ENCODE measurements at regions not wholly inside any gene's neighbourhood (a gene's known extent, or its start where the extent isn't known, plus 50 kb on each side); places are given as distances from the start of the nearest gene placed in this dataset.

DNA sequence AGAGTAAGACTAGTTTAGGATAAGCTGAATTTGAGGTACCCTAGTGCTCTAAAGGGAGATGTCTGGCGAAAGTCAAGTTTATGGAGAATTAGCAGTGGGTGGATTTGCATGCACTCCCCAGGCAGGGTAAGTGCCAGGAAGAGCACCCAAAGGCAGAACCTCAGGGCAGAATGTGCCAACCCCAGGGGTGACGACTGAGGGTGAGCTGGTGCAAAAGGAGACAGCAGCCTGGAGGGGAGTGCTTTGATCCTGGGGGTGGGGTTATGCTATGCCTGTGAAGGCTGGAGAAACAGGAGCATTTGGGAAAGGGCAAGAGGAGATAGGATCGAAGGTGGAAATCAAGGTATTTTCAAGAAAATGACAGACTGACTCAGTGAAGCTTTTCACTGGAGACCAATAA lies 208.5 kb upstream of the PDE10A start:
- Histone ChIP-seq H3K27me3 (ENCODE audit: control insufficient read depth in 2 of 2, insufficient read depth in 2 of 2, low read length in 2 of 2) (peaks cover 0 to 6% of the 10 kb centered on the region in 2 donors), H3K4me3 (ENCODE audit: low read length in 2 of 2) (no peak overlapping the region), H3K9me3 (ENCODE audit: control insufficient read depth in 2 of 2, low read length in 2 of 2) (peaks cover 0 to 3% of the 10 kb centered on the region in 2 donors), H3K9ac (ENCODE audit: low read depth in 1 of 2, low read length in 2 of 2) (no peak overlapping the region), H3K36me3 (ENCODE audit: control insufficient read depth in 2 of 2, insufficient read depth in 2 of 2, low read length in 2 of 2) (no peaks in the 10 kb centered on the region), H3K27ac (ENCODE audit: low read depth in 2 of 2, low read length in 2 of 2) (no peak overlapping the region), H3K4me1 (ENCODE audit: control insufficient read depth in 2 of 2, insufficient read depth in 2 of 2, low read length in 2 of 2) (no peaks in the 10 kb centered on the region)

DNA sequence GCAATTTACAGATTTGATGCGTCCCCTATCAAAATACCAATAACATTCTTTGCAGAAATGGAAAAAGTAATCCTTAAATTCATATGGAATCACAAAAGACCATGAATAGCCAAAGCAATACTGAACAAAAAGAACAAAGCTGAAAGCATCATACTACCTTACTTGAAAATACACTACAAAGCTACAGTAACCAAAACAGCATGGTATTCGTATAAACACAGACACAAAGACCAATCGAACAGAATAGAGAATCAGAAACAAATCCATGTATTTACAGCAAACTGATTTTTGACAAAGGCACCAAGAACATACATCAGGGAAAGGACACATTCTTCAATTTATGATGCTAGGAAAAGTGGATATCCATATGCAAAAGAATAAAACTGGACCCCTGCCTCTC lies 206.5 kb upstream of the PDE10A start:
- no peak overlapping the region for H3K9ac ChIP-seq (ENCODE audit: low read depth in 1 of 2, low read length in 2 of 2)
- no peaks in the 10 kb centered on the region for H3K4me1 ChIP-seq (ENCODE audit: control insufficient read depth in 2 of 2, insufficient read depth in 2 of 2, low read length in 2 of 2)
- peaks cover 0 to 3% of the 10 kb centered on the region in 2 donors for H3K9me3 ChIP-seq (ENCODE audit: control insufficient read depth in 2 of 2, low read length in 2 of 2)
- H3K4me3 ChIP-seq (ENCODE audit: low read length in 2 of 2), result no peak overlapping the region
- no peaks in the 10 kb centered on the region for H3K27me3 ChIP-seq (ENCODE audit: control insufficient read depth in 2 of 2, insufficient read depth in 2 of 2, low read length in 2 of 2)
- H3K27ac ChIP-seq (ENCODE audit: low read depth in 2 of 2, low read length in 2 of 2), result no peak overlapping the region
- no peaks in the 10 kb centered on the region for H3K36me3 ChIP-seq (ENCODE audit: control insufficient read depth in 2 of 2, insufficient read depth in 2 of 2, low read length in 2 of 2)

DNA sequence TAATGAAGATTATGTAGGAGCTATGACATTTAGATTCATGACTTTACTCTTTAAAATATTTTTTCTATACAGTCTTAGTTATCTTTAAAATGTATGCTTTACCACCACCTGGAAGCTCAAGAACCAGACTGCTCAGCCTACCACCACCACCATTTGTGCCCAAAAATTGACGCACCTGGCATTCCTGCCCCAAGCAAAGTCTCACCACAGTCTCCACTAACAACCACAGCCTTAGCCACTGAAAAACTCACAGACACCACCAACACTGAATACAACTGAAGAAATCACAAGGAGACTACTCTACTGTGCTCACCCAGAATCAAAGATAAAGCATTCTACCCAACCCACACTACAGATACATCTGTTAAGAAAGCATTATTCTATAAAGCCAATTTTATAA lies 201.9 kb upstream of the PDE10A start:
- Histone ChIP-seq H3K4me3 (ENCODE audit: low read length in 2 of 2) (no peak overlapping the region), H3K9ac (ENCODE audit: low read depth in 1 of 2, low read length in 2 of 2) (no peak overlapping the region), H3K36me3 (ENCODE audit: control insufficient read depth in 2 of 2, insufficient read depth in 2 of 2, low read length in 2 of 2) (no peaks in the 10 kb centered on the region), H3K9me3 (ENCODE audit: control insufficient read depth in 2 of 2, low read length in 2 of 2) (peaks cover 0 to 3% of the 10 kb centered on the region in 2 donors), H3K27ac (ENCODE audit: low read depth in 2 of 2, low read length in 2 of 2) (no peak overlapping the region), H3K4me1 (ENCODE audit: control insufficient read depth in 2 of 2, insufficient read depth in 2 of 2, low read length in 2 of 2) (no peaks in the 10 kb centered on the region), H3K27me3 (ENCODE audit: control insufficient read depth in 2 of 2, insufficient read depth in 2 of 2, low read length in 2 of 2) (no peaks in the 10 kb centered on the region)

DNA sequence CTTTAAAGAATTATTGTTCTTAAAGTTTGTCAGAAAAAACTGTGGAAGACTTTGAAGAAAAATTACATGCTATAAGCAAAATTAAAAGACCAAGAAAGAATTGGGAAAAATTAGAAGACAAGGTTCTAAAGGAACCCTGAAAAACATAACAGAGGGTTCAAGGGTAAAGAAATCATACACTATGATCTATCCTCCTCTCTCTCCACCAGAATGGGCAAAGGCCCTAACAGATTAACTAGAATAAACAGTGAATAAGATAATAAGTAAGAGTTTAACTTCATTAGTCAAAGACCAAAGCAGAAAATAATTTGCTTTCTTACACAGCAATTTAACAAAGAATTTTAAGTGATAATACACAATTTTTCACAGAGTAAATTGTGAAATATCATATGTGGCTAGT lies 201.2 kb upstream of the PDE10A start:
- no peak overlapping the region for H3K27ac ChIP-seq (ENCODE audit: low read depth in 2 of 2, low read length in 2 of 2)
- no peak overlapping the region for H3K4me3 ChIP-seq (ENCODE audit: low read length in 2 of 2)
- H3K9me3 ChIP-seq (ENCODE audit: control insufficient read depth in 2 of 2, low read length in 2 of 2), result peaks cover 0 to under 1% of the 10 kb centered on the region in 2 donors
- no peaks in the 10 kb centered on the region for H3K4me1 ChIP-seq (ENCODE audit: control insufficient read depth in 2 of 2, insufficient read depth in 2 of 2, low read length in 2 of 2)
- no peaks in the 10 kb centered on the region for H3K27me3 ChIP-seq (ENCODE audit: control insufficient read depth in 2 of 2, insufficient read depth in 2 of 2, low read length in 2 of 2)
- no peaks in the 10 kb centered on the region for H3K36me3 ChIP-seq (ENCODE audit: control insufficient read depth in 2 of 2, insufficient read depth in 2 of 2, low read length in 2 of 2)
- H3K9ac ChIP-seq (ENCODE audit: low read depth in 1 of 2, low read length in 2 of 2), result no peak overlapping the region

DNA sequence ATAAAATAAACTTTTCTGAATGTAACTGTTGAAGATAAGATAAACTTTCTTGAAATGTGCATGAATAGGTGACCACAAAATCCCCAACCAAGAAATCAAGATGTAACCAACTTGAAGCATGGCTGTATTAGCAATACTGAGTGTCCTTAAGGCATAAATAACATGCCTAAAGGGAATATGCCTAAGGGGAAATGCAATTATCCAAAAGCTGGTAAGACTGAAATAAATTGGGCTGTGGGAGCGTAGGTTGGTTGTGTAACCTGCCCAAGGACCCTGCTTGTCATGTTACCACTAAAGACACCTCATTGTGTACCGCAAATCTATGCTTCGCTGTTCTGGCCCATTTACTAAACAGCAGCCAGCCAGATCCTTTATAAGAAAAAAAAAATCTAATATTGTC lies 200.8 kb upstream of the PDE10A start:
- H3K4me1 ChIP-seq (ENCODE audit: control insufficient read depth in 2 of 2, insufficient read depth in 2 of 2, low read length in 2 of 2), result no peaks in the 10 kb centered on the region
- no peak overlapping the region for H3K4me3 ChIP-seq (ENCODE audit: low read length in 2 of 2)
- H3K27me3 ChIP-seq (ENCODE audit: control insufficient read depth in 2 of 2, insufficient read depth in 2 of 2, low read length in 2 of 2), result no peaks in the 10 kb centered on the region
- no peaks in the 10 kb centered on the region for H3K36me3 ChIP-seq (ENCODE audit: control insufficient read depth in 2 of 2, insufficient read depth in 2 of 2, low read length in 2 of 2)
- H3K9ac ChIP-seq (ENCODE audit: low read depth in 1 of 2, low read length in 2 of 2), result no peak overlapping the region
- H3K27ac ChIP-seq (ENCODE audit: low read depth in 2 of 2, low read length in 2 of 2), result no peak overlapping the region
- no peaks in the 10 kb centered on the region for H3K9me3 ChIP-seq (ENCODE audit: control insufficient read depth in 2 of 2, low read length in 2 of 2)

DNA sequence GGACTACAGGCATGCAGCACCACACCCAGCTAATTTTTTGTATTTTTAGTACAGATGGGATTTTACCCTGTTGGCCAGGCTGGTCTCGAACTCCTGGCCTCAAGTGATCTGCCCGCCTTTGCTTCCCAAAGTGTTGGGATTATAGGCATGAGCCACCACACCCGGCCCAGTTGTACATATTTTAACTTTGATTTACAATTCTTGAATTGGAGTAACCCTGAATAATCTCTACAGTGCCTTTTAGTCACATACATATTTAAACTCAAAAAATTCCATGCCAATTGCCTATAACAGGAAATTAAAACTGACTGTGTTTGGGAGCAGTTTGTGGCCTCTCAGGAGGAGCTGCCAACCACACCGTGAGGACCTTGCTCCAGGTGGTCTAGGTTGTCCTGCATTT lies 199.8 kb upstream of the PDE10A start:
- no peak overlapping the region for H3K27ac ChIP-seq (ENCODE audit: low read depth in 2 of 2, low read length in 2 of 2)
- H3K4me1 ChIP-seq (ENCODE audit: control insufficient read depth in 2 of 2, insufficient read depth in 2 of 2, low read length in 2 of 2), result no peaks in the 10 kb centered on the region
- H3K9me3 ChIP-seq (ENCODE audit: control insufficient read depth in 2 of 2, low read length in 2 of 2), result no peaks in the 10 kb centered on the region
- no peaks in the 10 kb centered on the region for H3K36me3 ChIP-seq (ENCODE audit: control insufficient read depth in 2 of 2, insufficient read depth in 2 of 2, low read length in 2 of 2)
- H3K27me3 ChIP-seq (ENCODE audit: control insufficient read depth in 2 of 2, insufficient read depth in 2 of 2, low read length in 2 of 2), result no peaks in the 10 kb centered on the region
- H3K9ac ChIP-seq (ENCODE audit: low read depth in 1 of 2, low read length in 2 of 2), result no peak overlapping the region
- no peak overlapping the region for H3K4me3 ChIP-seq (ENCODE audit: low read length in 2 of 2)

DNA sequence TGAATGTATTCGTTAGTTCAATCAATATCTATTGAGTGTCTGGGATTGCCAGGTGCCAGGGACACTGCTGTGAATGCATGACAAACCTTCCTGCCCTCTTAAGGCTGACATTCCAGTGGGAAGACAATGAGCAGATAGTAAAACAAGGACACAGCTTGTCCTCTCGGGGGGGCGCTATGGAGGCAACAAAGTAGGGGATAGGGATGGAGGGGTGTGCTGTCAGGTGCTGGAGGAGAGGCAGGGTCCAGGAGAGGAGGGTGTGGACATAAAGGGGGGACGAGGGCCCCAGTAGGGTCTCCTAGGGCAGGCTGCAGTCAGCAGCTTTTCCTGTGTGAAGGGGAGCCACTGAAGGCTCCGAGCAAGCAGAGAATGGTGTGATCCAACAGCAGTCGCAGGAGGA lies 198.2 kb upstream of the PDE10A start:
- H3K27ac ChIP-seq (ENCODE audit: low read depth in 2 of 2, low read length in 2 of 2), result no peak overlapping the region
- peaks cover 0 to 4% of the 10 kb centered on the region in 2 donors for H3K27me3 ChIP-seq (ENCODE audit: control insufficient read depth in 2 of 2, insufficient read depth in 2 of 2, low read length in 2 of 2)
- H3K4me1 ChIP-seq (ENCODE audit: control insufficient read depth in 2 of 2, insufficient read depth in 2 of 2, low read length in 2 of 2), result no peaks in the 10 kb centered on the region

DNA sequence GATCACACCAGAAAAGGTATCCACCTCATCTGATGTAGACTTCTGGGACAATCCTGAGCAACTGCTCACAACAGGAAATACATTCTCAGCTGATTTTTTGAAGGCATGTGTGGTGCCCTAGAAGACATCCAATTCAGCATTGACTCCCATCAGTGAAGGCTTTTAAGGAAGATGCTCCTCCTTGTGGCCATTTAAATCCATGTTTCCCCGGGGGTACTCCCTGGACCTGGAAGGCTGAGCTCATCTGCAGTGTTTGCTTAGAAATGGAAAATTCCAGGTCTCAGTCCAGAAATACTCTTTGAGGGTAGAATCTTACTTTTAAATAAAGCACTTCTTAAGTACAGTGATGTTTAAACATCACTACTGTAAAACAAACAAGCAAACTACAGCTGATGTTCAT lies 195.5 kb upstream of the PDE10A start:
- no peak overlapping the region for H3K9ac ChIP-seq (ENCODE audit: low read depth in 1 of 2, low read length in 2 of 2)
- no peaks in the 10 kb centered on the region for H3K4me1 ChIP-seq (ENCODE audit: control insufficient read depth in 2 of 2, insufficient read depth in 2 of 2, low read length in 2 of 2)

More for the DNA sequence above, 198.2 kb upstream of the PDE10A start:
- no peaks in the 10 kb centered on the region for H3K36me3 ChIP-seq (ENCODE audit: control insufficient read depth in 2 of 2, insufficient read depth in 2 of 2, low read length in 2 of 2)
- H3K9ac ChIP-seq (ENCODE audit: low read depth in 1 of 2, low read length in 2 of 2), result no peak overlapping the region
- H3K9me3 ChIP-seq (ENCODE audit: control insufficient read depth in 2 of 2, low read length in 2 of 2), result no peaks in the 10 kb centered on the region
- H3K4me3 ChIP-seq (ENCODE audit: low read length in 2 of 2), result no peak overlapping the region

DNA sequence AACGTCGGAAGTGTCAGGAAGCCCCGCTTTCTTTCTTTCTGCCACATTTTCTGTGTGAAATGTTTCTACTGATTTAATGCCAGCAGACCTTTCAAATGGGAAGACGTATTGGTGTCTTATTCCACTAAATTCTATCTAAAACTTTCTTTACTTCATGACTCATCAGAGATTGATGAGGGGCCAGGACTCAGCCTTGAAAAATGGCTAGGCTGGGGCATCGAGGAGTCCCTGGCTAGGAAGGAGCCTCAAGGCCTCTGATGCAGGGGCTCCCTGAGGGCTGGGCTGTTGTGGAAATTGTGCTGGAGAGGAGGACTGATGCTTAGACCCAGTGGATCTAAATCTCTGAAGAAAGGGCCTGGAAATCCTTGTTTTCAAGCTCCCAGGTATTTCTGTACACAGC lies 192.8 kb upstream of the PDE10A start:
- Histone ChIP-seq H3K27me3 (ENCODE audit: control insufficient read depth in 2 of 2, insufficient read depth in 2 of 2, low read length in 2 of 2) (peaks cover 7 to 9% of the 10 kb centered on the region in 2 donors), H3K4me1 (ENCODE audit: control insufficient read depth in 2 of 2, insufficient read depth in 2 of 2, low read length in 2 of 2) (no peaks in the 10 kb centered on the region), H3K36me3 (ENCODE audit: control insufficient read depth in 2 of 2, insufficient read depth in 2 of 2, low read length in 2 of 2) (no peaks in the 10 kb centered on the region), H3K4me3 (ENCODE audit: low read length in 2 of 2) (no peak overlapping the region), H3K27ac (ENCODE audit: low read depth in 2 of 2, low read length in 2 of 2) (no peak overlapping the region), H3K9ac (ENCODE audit: low read depth in 1 of 2, low read length in 2 of 2) (no peak overlapping the region), H3K9me3 (ENCODE audit: control insufficient read depth in 2 of 2, low read length in 2 of 2) (no peaks in the 10 kb centered on the region)

More for the DNA sequence above, 195.5 kb upstream of the PDE10A start:
- Histone ChIP-seq H3K27me3 (ENCODE audit: control insufficient read depth in 2 of 2, insufficient read depth in 2 of 2, low read length in 2 of 2) (peaks cover 2 to 4% of the 10 kb centered on the region in 2 donors), H3K36me3 (ENCODE audit: control insufficient read depth in 2 of 2, insufficient read depth in 2 of 2, low read length in 2 of 2) (no peaks in the 10 kb centered on the region), H3K27ac (ENCODE audit: low read depth in 2 of 2, low read length in 2 of 2) (no peak overlapping the region), H3K9me3 (ENCODE audit: control insufficient read depth in 2 of 2, low read length in 2 of 2) (no peaks in the 10 kb centered on the region), H3K4me3 (ENCODE audit: low read length in 2 of 2) (no peak overlapping the region)

DNA sequence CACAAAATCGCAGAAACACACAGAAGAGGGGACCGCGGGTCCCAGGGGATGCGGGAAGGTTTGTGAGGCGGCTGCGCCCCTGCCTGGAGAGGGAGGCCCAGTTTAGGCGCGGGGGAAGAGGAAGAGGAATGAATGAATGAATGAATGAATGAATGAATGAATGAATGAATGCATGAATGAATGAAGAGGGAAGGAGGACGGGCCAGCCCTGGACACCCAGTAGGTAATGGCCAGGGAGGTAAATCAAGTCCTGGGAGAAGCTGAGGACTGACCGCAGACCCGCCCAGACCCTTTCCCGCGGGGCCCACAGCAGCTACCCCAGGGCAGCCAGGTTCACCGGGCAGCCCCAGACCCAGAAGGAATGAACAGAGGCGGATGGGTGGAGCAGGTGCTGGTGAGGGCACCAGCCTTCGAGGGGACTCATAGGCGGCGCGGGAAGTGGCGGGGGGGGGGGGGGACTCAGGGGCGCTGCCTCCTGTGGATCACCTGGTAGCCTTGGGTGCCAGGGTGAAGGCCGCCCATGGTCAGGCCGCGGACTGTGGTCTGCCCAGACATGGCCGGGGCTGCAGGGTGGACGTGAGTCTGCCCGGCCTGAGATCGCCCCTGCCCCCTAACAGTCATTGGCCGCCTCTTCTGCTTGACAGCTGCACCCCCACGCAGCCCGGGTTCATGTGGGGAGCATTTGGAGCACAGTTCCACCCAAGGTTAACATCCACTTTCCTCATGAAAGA lies 192.0 kb upstream of the PDE10A start:
- Histone ChIP-seq H3K4me1 (ENCODE audit: control insufficient read depth in 2 of 2, insufficient read depth in 2 of 2, low read length in 2 of 2) (peaks cover 0 to 4% of the 10 kb centered on the region in 2 donors), H3K9me3 (ENCODE audit: control insufficient read depth in 2 of 2, low read length in 2 of 2) (no peaks in the 10 kb centered on the region), H3K9ac (ENCODE audit: low read depth in 1 of 2, low read length in 2 of 2) (no peak overlapping the region), H3K4me3 (ENCODE audit: low read length in 2 of 2) (no peak overlapping the region), H3K36me3 (ENCODE audit: control insufficient read depth in 2 of 2, insufficient read depth in 2 of 2, low read length in 2 of 2) (no peaks in the 10 kb centered on the region), H3K27ac (ENCODE audit: low read depth in 2 of 2, low read length in 2 of 2) (no peak overlapping the region), H3K27me3 (ENCODE audit: control insufficient read depth in 2 of 2, insufficient read depth in 2 of 2, low read length in 2 of 2) (peaks cover 7 to 9% of the 10 kb centered on the region in 2 donors)

Measured in mucosa of rectum (tissue), 2 donors.